HEK293 (cell line): ENCODE measurements at regions not wholly inside any gene's neighbourhood (a gene's known extent, or its start where the extent isn't known, plus 50 kb on each side); places are given as distances from the start of the nearest gene placed in this dataset.

Source experiments
- CTCF ChIA-PET: fragments of 350-600 bp; formaldehyde crosslinking; extraction: SDS; loops from one replicate; lab custom pipeline; 2021; ENCODE audit warnings: antibody characterized with exemption; lab: Yijun Ruan, JAX
- POLR2A ChIA-PET: fragments of 300-600 bp; formaldehyde crosslinking; extraction: SDS; loops from one replicate; lab custom pipeline; 2020; ENCODE audit warnings: antibody characterized with exemption, inconsistent platforms; lab: Yijun Ruan, JAX
- H3K27ac ChIP-seq: fragments of 200-500 bp; sonication (Bioruptor generic); 2 replicates; pipeline ENCODE4 v1.5.1; 2014; ENCODE audit warnings: low read depth, low read length, control low read depth, inconsistent platforms; ENCODE audit errors: extremely low read depth
- H3K36me3 ChIP-seq, 2 experiments: fragments of 200-500 bp in 1 of 2; sonication (Bioruptor generic) in 1 of 2; 1 replicate in 1 of 2; 2 replicates in 1 of 2; pipeline ENCODE4 v1.5.1; 2014 to 2017; ENCODE audit warnings: inconsistent platforms in 2 of 2, low read length in 2 of 2; ENCODE audit not compliant: control insufficient read depth in 2 of 2, insufficient read depth in 1 of 2
- H3K4me1 ChIP-seq: fragments of 200-500 bp; sonication (Bioruptor generic); 2 replicates; pipeline ENCODE4 v1.5.1; 2014; ENCODE audit warnings: mild to moderate bottlenecking, low read length, inconsistent platforms; ENCODE audit not compliant: control insufficient read depth, insufficient read depth
- H3K4me3 ChIP-seq: 2 replicates; pipeline ENCODE4 v1.5.1; 2011; ENCODE audit warnings: low read depth, mild to moderate bottlenecking, control low read depth, low read length, moderate library complexity
- H3K9me3 ChIP-seq: fragments of 200-500 bp; sonication (Bioruptor generic); 2 replicates; pipeline ENCODE4 v1.5.1; 2014; ENCODE audit warnings: low read depth, low read length, inconsistent platforms; ENCODE audit not compliant: control insufficient read depth, insufficient read depth
- BCL11A ChIP-seq: fragments of 450-650 bp; formaldehyde crosslinking; IDR thresholded peaks from 2 replicates; pipeline ENCODE4 v1.5.1; 2016; ENCODE audit warnings: low read depth, missing biosample characterization, missing genetic modification characterization
- KLF17 ChIP-seq: fragments of 450-650 bp; formaldehyde crosslinking; IDR thresholded peaks from 2 replicates; pipeline ENCODE4 v1.5.1; 2016; ENCODE audit warnings: missing biosample characterization, missing genetic modification characterization
- KLF7 ChIP-seq: fragments of 450-650 bp; formaldehyde crosslinking; IDR thresholded peaks from 2 replicates; pipeline ENCODE4 v1.5.1; 2016; ENCODE audit warnings: missing biosample characterization, missing genetic modification characterization, borderline replicate concordance
- OVOL3 ChIP-seq: fragments of 450-650 bp; formaldehyde crosslinking; IDR thresholded peaks from 2 replicates; pipeline ENCODE4 v1.5.1; 2016; ENCODE audit warnings: missing biosample characterization, missing genetic modification characterization
- PATZ1 ChIP-seq: fragments of 450-650 bp; formaldehyde crosslinking; IDR thresholded peaks from 2 replicates; pipeline ENCODE4 v1.5.1; 2016; ENCODE audit warnings: missing biosample characterization, missing genetic modification characterization
- SP7 ChIP-seq: fragments of 450-650 bp; formaldehyde crosslinking; IDR thresholded peaks from 2 replicates; pipeline ENCODE4 v1.5.1; 2016; ENCODE audit warnings: missing biosample characterization, missing genetic modification characterization
- ZBTB11 ChIP-seq: fragments of 450-650 bp; formaldehyde crosslinking; conservative IDR thresholded peaks from 2 replicates; pipeline ENCODE4 v1.5.1; 2016; ENCODE audit warnings: low read depth, missing biosample characterization, missing genetic modification characterization
- ZBTB20 ChIP-seq: fragments of 450-650 bp; formaldehyde crosslinking; IDR thresholded peaks from 2 replicates; pipeline ENCODE4 v1.5.1; 2016; ENCODE audit warnings: missing biosample characterization, missing genetic modification characterization
- ZNF112 ChIP-seq: fragments of 450-650 bp; formaldehyde crosslinking; IDR thresholded peaks from 2 replicates; pipeline ENCODE4 v1.5.0; 2017; ENCODE audit warnings: missing biosample characterization, missing genetic modification characterization
- ZNF114 ChIP-seq: fragments of 450-650 bp; formaldehyde crosslinking; IDR thresholded peaks from 2 replicates; pipeline ENCODE4 v1.5.0; 2017; ENCODE audit warnings: missing biosample characterization, missing genetic modification characterization
- ZNF133 ChIP-seq: fragments of 450-650 bp; formaldehyde crosslinking; IDR thresholded peaks from 2 replicates; pipeline ENCODE4 v1.5.1; 2016; ENCODE audit warnings: missing biosample characterization, missing genetic modification characterization
- ZNF211 ChIP-seq: fragments of 450-650 bp; formaldehyde crosslinking; IDR thresholded peaks from 2 replicates; pipeline ENCODE4 v1.5.1; 2016; ENCODE audit warnings: low read depth, missing biosample characterization, missing genetic modification characterization
- ZNF239 ChIP-seq: fragments of 450-650 bp; formaldehyde crosslinking; IDR thresholded peaks from 2 replicates; pipeline ENCODE4 v1.5.1; 2016; ENCODE audit warnings: missing biosample characterization, missing genetic modification characterization
- ZNF280C ChIP-seq: fragments of 450-650 bp; formaldehyde crosslinking; IDR thresholded peaks from 2 replicates; pipeline ENCODE4 v1.5.1; 2016; ENCODE audit warnings: missing biosample characterization, missing genetic modification characterization
- ZNF341 ChIP-seq: fragments of 450-650 bp; formaldehyde crosslinking; IDR thresholded peaks from 2 replicates; pipeline ENCODE4; 2016; ENCODE audit warnings: low read depth, missing biosample characterization, missing genetic modification characterization
- ZNF416 ChIP-seq: fragments of 450-650 bp; formaldehyde crosslinking; IDR thresholded peaks from 2 replicates; pipeline ENCODE4 v1.5.1; 2016; ENCODE audit warnings: missing biosample characterization, missing genetic modification characterization
- ZNF510 ChIP-seq: fragments of 450-650 bp; formaldehyde crosslinking; IDR thresholded peaks from 2 replicates; pipeline ENCODE4 v1.5.1; 2018; ENCODE audit warnings: mild to moderate bottlenecking, missing genetic modification characterization, missing biosample characterization; ENCODE audit not compliant: insufficient replicate concordance
- ZNF555 ChIP-seq: fragments of 450-650 bp; formaldehyde crosslinking; conservative IDR thresholded peaks from 2 replicates; pipeline ENCODE4 v1.5.1; 2017; ENCODE audit warnings: missing biosample characterization, mild to moderate bottlenecking, missing genetic modification characterization, inconsistent platforms
- ZNF677 ChIP-seq: fragments of 450-650 bp; IDR thresholded peaks from 2 replicates; pipeline ENCODE4 v1.5.0; 2018; ENCODE audit warnings: missing biosample characterization, mild to moderate bottlenecking, missing genetic modification characterization, moderate library complexity
- ZNF704 ChIP-seq: fragments of 450-650 bp; formaldehyde crosslinking; IDR thresholded peaks from 2 replicates; pipeline ENCODE4 v1.5.1; 2016; ENCODE audit warnings: missing biosample characterization, missing genetic modification characterization
- ZNF76 ChIP-seq: fragments of 450-650 bp; formaldehyde crosslinking; IDR thresholded peaks from 2 replicates; pipeline ENCODE4; 2016; ENCODE audit warnings: low read depth, missing biosample characterization, missing genetic modification characterization, borderline replicate concordance
- ZNF830 ChIP-seq: fragments of 450-650 bp; IDR thresholded peaks from 2 replicates; pipeline ENCODE4 v1.5.0; 2018; ENCODE audit warnings: missing biosample characterization, missing genetic modification characterization, low read depth, mild to moderate bottlenecking, moderate library complexity
- ZXDB ChIP-seq: fragments of 450-650 bp; formaldehyde crosslinking; IDR thresholded peaks from 2 replicates; pipeline ENCODE4 v1.5.1; 2016; ENCODE audit warnings: missing biosample characterization, missing genetic modification characterization

GRCh38 chr7:86931439-86931838, 128.0 kb downstream of the ELAPOR2 start (continued):
- TF ChIP-seq ZBTB11 (no peak), ZNF830 (tag by site-specific recombination) (no peak), ZNF416 (tag by site-specific recombination) (no peak), PATZ1 (no peak), ZNF112 (tag by site-specific recombination) (no peak), ZNF677 (tag by site-specific recombination) (no peak), ZXDB (no peak), ZNF239 (no peak)

GRCh38 chr7:86930554-86931307, 128.7 kb downstream of the ELAPOR2 start:
- no peak overlapping the region for H3K27ac ChIP-seq
- no peak overlapping the region for H3K4me3 ChIP-seq
- no peaks in the 10 kb centered on the region for H3K4me1 ChIP-seq
- H3K36me3 ChIP-seq, result peaks cover 0 to 12% of the 10 kb centered on the region in 2 experiments; a peak in 1 of 3 replicates
- ChIA-PET CTCF (interaction anchor here (1.1 to 1.8 kb wide), 3 partner anchors 130 to 306 kb away, joined by 3 to 7 read pairs (median 5); no protein-coding TSS in a partner anchor), POLR2A (interaction anchor here (0.9 kb wide), 1 partner anchor 222 kb away, joined by 3 read pairs; the partner anchor contains the start of gene DMTF1)
- TF ChIP-seq SP7 (no peak), ZNF341 (no peak), ZNF76 (tag by site-specific recombination) (no peak), ZNF555 (tag by site-specific recombination) (no peak), ZNF211 (tag by site-specific recombination) (no peak), KLF7 (no peak), KLF17 (tag by site-specific recombination) (no peak), ZNF510 (tag by site-specific recombination) (no peak), ZNF280C (tag by site-specific recombination) (no peak), ZBTB20 (tag by site-specific recombination) (no peak), ZNF133 (tag by site-specific recombination) (no peak), BCL11A (no peak), ZNF704 (tag by site-specific recombination) (no peak), ZNF114 (tag by site-specific recombination) (no peak), ZNF830 (tag by site-specific recombination) (no peak), OVOL3 (tag by site-specific recombination) (no peak)
- TF ChIP-seq, all 188 proteins: peak for 0
- no peaks in the 10 kb centered on the region for H3K9me3 ChIP-seq
